GM18505 (cell line): ENCODE measurements at regions not wholly inside any gene's neighbourhood (a gene's known extent, or its start where the extent isn't known, plus 50 kb on each side); places are given as distances from the start of the nearest gene placed in this dataset.

Experiments
- ATAC-seq: cut with Tn5 transposase; IDR thresholded peaks from one replicate; pipeline ENCODE4 v1.9.1; 2021; ENCODE audit not compliant: unreplicated experiment
- POLR2A ChIP-seq: IDR thresholded peaks from 4 replicates; pipeline ENCODE4 v1.6.1; 2011; ENCODE audit warnings: borderline replicate concordance; ENCODE audit not compliant: insufficient read depth, insufficient read length; ENCODE audit errors: extremely low read depth

DNA sequence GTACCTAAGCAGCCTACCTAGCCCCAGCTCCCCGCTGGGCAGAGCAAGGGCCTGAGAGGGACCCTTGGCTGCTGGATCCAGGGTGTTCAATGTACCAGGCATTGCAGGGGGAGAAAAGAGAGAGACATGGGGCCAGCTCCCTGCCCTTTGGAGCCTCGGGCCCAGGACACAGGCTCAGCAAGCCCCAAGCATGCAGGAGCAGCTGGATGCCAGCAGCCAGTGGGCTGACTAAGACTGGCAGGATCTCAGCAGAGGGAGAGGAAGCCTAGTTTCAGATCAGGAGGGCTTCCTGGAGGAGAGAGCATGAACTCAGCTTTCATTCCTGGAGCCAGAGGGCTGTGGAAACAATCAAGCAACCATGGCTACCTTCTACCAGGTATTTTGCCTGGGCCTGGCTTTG is 82.0 kb upstream of the NKD1 start:
- no peak for ATAC-seq
- TF ChIP-seq POLR2A, result no peak

DNA sequence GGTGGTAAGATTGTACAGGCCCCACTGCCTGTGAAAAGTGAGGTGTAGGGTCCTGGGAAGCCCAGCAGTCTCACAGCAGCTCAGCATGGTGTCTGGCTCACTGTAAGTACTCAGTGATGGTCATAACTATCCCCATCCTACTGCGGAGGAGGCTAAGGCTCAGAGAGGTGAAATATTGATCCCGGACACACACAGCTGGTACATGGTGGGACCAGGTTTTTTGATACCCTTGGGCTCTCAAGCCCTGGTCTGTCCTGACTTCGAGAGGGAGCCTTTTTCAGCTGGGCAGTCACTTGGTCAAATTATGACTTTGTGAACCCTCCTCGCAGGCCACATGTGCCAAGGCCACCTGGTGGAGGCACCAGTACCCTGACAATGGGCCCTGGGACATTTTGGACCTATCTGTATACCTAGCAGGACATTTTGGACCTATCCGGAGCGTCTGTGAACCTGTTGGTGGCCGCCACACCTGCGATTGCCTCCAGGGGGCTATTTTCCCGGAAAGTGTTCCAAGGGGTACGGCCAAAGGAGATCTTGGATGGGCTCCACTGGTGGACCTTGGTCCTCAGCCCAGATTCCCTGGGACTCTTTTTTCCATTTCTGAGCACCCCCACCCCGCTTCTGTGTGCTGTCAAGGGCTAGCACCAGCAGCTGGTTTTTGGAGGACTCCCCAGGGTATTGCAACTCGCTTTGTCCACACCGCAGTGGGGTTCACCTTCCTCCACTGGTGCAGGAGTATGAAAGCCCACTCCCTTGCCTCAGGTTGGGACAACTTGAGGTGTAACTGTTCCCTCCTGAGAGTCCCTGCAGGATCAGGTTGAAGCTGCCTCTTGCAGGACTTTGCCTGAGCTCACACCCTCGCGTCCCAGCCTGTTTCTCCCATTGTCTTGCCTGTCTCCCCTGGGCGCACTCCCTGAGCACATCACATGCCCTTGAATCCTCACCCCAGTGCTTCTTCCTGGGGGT is 83.6 kb upstream of the NKD1 start:
- no peak for TF ChIP-seq POLR2A
- no peak for ATAC-seq

DNA sequence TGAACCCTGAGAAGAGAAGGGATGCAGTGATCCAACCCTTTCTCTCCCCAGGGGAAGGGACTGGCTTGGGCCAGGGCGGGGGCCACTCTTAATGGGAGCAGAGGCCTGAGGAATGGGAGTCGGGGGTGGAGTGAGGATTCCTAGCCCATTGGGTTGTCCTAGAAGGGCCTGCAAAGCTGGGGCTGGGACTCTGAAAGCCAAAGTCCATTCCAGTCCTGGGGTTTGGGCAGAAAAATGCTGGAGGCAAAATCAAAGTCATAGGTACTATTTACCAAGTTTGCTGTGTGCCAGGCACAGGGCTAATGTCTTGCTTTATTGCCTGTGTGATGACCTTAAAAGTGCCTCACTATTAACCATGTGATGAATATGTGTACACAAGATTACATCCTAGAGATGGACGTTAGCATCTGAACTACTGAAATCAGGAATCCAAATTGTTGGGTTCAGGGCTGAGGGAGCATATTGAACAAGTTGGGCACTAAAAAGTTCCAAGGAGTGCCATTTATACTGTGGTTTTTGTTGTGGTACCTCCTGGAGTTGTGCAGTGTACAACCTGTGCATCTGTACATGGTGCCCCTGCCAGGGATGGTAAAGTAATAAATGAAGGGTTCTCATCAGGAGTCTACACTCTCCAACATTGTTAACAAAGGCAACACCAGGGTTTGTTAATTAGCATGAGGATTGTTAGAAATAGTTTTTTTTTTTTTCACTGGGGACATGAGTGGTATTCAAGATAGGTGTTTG is 84.4 kb upstream of the NKD1 start:
- no peak for ATAC-seq

DNA sequence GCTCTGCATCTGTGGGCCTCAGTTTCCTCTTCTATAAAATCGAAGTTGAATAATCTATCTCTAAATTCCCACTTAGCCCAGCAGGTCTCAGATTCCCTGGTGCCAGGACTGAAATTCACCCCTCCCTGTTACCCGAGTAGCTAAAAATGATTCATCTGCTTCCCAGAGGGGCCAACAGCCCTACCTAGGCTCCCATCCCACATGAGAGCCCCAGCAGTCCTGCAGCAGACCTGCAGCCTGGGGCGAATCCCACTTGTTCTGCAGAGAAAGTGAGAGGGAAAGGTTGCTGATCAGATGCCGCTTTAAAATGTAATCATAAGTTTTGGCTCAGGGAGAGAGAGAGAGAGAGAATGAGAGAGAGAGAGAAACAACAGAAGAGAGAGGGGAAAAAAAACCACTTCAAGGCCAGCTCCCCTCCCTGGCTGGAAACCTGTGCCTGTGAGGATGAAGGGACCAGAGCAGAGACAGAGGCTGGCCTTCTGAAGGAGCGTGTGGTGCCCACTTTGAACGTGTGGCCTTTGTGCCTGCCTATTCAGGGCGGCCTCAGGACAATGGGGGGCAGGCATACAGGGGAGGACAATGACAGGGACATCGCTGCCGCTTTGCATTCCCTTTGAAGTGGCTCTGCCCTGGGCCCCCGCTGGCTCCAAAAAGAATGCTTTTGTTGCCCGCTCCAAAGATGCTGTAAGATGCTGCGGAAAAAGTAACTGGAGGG is 85.2 kb upstream of the NKD1 start:
- no peak for ATAC-seq

More for the DNA sequence above, 84.4 kb upstream of the NKD1 start:
- no peak for TF ChIP-seq POLR2A

DNA sequence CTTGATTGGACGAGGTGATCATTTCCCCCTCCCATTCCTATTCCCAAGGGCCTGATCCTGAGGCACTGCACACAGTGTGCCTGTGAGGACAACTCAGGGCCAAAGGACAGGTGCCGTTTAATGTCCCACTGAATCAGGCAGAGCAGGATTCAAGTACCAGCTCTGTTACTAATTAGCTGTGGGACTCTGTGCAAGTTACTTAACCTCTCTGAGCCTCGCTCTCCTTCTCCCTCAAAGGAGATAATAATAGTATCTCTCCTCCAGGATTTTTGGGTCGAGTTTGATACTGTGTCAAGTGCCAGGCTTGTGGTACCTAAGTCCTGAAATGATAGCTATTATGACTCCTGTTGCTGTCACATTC is 86.8 kb upstream of the NKD1 start:
- no peak for ATAC-seq
- TF ChIP-seq POLR2A, result no peak

More for the DNA sequence above, 85.2 kb upstream of the NKD1 start:
- TF ChIP-seq POLR2A, result no peak

DNA sequence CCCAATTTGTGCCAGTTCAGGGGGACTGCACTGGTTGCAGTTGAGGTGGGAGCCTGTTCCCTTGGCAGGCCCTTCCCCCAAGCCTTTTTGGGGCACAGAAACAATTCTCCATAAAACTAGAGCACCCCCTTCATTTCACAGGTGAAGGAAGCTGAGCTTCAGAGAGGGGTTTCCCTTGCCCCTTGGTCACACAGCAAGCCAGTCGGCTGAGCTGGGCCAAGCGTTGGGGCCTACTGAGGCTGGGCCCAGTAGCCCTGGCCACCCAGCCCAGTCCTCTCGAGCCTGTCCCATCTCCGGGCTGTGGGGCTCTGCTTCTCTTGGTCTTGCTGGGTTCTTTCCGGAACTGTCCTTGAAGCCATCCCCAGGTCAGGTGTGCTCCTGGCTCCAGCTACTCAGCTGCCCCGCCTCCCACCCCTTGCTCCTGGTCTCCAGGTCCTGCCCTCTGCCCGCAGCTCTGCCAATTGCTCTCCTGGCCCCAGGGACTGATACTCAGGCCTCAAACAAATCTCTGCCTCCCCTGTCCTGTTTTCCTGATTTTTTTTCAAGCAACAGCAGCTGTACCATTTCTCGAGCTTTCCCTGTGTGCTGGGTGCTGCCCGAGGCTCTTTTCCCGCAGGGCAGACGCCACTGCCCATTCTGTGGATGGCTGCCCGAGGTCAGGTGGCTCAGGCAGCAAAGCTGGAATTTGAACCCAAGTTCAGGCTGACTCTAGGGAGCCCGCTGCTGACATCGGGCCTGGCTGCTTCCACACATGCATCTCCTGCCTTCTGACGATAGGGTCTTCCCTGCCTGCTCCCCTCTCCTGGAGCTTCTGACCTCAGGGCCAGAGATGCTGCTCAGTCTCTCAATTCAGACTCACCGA is 87.4 kb upstream of the NKD1 start:
- TF ChIP-seq POLR2A, result no peak
- ATAC-seq, result no peak

DNA sequence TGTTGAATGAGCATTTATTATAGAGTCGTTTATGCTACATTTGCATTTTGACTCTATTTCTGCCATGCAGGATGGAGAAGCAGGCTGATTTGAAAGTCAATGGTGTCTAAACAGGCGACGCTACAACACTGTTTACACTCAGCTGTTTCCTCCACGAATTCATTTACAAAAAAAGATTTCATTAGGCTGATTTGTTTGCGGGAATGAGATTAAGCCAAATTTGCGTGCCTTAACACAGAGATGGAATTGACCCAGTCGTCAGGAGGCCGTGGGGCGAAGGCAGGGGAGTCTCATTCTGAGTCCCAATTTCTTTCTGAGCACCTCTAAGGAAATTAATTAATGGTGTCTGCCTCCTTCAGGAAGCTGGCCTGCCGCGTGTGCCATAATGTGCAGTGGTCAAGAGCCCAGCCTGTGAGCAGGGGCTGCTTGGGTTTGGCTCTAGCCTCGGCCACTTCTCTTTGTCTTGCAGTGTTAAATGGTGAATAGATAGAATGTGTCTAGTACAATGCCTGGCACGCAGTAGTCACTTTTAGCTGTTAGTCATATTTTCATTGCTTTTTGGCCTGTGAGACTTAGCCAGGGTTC is 88.6 kb upstream of the NKD1 start:
- no peak for TF ChIP-seq POLR2A
- ATAC-seq, result no peak

DNA sequence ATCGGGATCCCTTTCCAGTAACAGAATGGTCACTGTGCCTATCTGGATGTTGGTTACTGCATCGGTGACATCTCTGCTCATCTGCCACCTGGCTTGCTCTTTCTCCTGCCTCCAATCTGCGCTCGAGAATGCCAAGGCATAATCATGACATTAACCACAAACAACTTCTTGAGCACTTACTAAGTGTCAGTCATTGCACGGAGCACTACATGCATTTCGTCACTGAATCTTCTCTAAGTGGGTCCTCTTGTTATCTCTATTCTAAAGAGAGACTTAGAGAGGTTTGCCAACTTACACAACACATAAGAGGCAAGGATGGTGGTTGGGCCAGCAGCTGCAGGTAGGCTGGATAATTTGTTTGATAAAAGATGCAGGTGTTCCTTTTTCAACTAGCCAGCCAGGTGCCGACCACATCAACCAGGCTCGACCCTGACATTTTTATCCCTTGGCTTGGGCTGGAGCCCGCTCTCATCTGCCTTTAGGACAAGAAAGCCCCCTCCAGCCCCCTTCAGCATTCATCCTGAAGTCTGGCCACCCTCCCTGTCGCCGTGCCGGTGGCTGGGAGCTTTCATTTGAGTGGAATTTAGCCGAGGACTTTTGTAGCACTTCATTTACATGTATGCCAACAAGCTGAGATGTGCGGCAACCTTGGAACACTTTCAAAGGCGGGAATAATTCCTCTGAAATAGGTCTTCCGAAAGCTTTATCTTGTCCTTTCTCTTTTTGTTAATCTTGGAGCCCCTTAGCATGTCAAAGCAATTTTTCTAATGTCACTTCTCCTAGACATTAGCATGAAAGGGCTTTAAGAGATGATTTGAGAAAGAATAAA is 89.3 kb upstream of the NKD1 start:
- TF ChIP-seq POLR2A, result no peak
- no peak for ATAC-seq

DNA sequence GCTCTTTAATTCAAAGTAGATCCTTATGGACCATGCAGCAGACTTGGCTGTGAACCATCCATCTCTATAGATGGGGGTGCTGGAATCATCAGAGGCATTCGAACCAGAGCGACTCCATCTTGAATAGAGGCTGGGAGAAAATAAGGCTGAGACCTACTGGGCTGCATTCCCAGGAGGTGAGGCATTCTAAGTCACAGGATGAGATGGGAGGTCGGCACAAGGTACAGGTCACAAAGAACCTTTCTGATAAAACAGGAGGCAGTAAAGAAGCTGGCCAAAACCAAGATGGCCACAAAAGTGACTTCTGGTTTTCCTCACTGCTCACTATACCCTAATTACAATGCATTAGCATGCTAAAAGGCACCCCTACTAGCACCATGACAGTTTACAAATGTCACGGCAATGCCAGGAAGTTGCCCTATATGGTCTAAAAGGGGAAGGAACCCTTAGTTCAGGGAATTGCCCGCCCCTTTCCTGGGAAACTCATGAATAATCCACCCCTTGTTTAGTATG is 89.2 kb upstream of the BRD7 start:
- ATAC-seq, result no peak
- TF ChIP-seq POLR2A, result no peak

DNA sequence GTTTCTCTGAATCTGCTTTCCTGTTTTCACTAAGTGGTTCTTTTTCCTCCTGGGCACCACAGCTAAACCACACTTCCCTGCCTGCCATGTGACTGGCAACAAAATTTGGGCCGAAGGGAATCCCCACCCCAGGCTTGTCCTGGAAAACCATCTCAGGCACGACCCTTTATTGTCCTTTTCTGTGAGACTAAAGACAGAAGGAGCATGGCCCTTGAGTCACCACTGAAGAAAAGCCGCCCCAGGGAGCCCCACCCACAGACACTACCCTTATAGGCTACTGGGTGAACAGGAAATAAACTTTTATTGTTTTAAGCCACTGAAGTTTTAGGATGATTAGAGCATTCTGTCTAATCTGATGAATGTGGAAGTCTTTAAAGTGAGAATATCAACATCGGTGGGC is 88.6 kb upstream of the BRD7 start:
- ATAC-seq, result no peak
- TF ChIP-seq POLR2A, result no peak

DNA sequence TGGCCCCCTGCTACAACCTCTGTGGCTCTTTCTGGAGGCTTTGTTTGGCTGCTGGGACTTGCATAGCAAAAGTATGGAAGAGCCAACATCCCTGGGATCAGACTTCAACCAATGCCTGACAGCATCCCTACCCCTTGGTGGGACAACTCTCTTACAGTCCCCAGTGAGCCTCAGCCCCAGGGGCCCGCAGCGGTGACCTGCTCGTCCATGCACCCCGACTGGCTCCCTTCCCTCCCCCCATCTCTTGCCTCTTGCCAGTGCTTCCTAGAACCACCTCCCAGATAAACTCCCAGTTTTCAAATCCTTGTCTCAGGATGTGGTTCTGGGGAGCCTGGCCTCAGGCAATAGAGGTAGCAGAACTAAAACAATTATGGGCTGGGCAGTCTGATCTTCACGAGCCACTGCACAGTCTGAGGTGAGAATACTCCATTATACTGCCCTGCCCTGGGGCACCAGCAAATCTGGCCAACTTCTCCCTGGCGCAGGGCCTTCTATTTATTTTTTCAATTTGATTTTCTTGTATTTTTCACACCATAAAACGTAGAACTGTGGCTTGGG is 86.6 kb upstream of the BRD7 start:
- no peak for TF ChIP-seq POLR2A
- no peak for ATAC-seq
